GM19372 (cell line): ENCODE measurements at regions not wholly inside any gene's neighbourhood (a gene's known extent, or its start where the extent isn't known, plus 50 kb on each side); places are given as distances from the start of the nearest gene placed in this dataset.
"Not testable (repeated sequence)": the region's sequence is repeated elsewhere in the genome, so short reads cannot be mapped to it uniquely, and the experiment has no call there.

ENCODE experiments used
- ATAC-seq: cut with Tn5 transposase; IDR thresholded peaks from one replicate; pipeline ENCODE4 v1.9.1; 2021; ENCODE audit warnings: mild to moderate bottlenecking, low read depth, moderate library complexity; ENCODE audit not compliant: unreplicated experiment

DNA sequence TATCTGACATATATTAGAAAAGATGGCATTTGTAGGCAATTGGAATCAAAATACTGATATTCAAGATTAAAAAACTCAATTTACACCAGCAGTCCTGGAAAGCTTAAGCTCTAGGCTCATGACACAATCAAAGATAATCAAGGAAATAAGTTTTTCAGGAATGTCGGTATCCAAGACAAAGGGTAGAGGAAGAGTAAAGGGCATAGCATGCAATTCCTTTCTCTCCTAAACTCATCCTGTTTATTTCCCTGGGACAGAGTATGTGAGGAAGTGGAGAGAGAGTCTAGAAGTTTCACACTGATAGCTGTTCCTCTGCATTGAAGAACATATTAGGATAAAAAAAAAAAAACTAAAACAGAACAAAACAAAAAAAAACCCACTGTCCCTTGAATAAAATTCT is 2452.1 kb downstream of the PCDH9 start:
- no peak for ATAC-seq

DNA sequence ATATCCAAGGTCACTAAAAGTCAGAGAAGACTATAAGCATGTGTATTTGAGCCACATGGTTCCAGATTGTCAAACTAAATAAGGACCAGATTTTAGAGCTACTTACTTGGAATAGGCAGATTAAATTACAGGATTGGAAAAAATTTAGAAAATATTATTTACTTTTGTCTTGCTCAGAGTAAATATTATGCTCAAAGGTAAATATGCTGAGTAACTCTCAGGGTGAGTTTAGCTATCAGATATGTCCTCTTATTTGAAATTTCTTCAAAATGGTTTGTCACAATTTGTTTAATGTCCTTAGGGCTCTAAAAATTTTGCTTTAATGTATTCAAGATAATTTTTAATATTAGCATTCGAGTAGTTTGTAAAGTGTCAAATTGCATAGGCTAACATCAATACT is 2455.2 kb downstream of the PCDH9 start:
- ATAC-seq = no peak

- ATAC-seq = no peak
These were observed 2459.4 kb downstream of the PCDH9 start for GRCh38 chr13:64770743-64771142.

DNA sequence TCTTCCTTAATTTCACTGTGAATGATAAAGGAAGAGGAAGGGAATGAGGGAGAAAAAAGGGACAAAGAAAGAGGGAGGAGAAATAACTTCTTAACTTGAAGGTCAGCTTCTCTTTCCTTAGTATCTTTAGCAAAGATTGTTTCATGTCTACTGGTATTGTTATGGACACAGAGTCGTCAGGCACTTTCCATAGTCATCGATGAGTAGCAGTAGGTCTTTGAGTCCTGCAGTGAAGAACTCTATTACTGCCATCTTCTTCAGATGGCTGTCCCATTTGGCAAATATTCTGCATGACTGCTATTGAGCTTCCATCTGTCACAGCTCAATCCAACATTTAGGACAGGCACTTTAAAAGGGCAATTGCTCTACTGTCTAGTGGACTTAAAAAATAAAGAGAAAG is 2463.1 kb downstream of the PCDH9 start:
- no peak for ATAC-seq

DNA sequence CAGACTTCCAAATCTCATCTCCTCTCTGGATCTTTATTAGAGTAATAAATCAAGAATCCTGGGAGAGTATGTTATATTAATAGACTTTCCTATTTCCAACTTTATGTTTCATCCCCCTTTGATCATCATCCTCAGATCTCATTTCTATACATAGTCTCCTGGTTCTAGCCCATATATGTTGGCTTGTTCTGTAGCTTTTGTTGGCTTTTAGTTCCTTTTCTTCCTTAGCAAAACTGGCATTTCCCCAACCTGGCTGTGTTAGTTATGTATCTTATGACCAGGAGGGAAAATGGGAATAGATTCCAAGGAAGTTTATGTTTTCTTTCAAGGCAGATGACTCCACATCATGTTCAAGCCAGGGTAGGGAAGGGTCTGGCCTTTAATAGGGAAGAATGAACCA is 2464.5 kb downstream of the PCDH9 start:
- ATAC-seq = no peak

DNA sequence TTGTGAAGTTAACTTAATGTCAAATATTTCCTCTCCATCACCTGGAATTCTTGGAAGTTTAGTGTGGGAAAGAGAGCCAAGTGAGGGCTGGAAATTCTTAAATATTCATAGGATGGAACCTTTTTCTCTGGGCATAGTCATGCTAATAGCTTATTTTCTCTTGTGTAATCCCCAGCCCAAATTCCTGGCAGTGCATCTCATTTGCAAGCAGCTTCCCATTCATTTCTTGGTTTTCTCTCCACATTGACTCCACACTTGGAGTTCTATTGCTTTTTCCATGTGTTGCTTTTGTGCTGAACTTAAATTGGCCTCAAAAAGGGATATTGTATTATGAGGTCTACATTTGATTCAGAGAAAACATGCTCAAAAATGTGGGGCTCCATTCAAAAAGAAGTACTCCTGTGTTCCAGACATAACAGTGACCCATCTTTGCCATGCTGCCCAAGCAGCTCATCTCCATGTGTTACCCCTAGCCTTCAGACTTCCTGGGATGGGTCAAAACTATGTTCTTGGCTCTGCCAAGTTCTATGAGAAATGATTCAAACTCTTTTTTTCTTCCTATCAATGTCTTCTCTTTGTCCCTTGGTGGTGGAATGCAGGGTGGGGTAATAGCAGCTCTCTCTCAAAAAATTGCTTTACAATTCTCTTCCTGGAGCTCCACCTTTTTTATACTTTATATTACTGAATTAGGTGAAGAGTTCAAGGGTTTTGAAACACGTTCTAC is 2471.5 kb downstream of the PCDH9 start:
- no peak for ATAC-seq

GRCh38 chr13:64756621-64757020 is 2473.5 kb downstream of the PCDH9 start:
- no peak for ATAC-seq

DNA sequence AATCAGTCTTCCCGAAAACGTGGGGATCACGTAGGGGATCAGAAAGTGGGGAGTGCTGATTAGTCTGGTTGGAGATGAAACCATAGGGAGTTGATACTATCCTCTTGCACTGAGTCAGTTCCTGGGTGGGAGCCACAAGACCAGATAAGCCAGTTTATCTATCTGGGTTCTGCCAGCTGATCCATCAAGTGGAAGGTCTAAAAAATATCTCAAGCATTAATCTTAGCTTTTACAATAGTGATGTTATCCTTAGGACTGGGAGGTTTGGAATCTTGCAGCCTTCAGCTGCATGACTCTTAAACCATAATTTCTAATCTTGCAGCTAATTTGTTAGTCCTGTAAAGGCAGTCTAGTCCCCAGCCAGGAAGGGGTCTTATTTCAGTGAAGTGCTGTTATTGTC is 2474.2 kb downstream of the PCDH9 start:
- ATAC-seq = no peak

DNA sequence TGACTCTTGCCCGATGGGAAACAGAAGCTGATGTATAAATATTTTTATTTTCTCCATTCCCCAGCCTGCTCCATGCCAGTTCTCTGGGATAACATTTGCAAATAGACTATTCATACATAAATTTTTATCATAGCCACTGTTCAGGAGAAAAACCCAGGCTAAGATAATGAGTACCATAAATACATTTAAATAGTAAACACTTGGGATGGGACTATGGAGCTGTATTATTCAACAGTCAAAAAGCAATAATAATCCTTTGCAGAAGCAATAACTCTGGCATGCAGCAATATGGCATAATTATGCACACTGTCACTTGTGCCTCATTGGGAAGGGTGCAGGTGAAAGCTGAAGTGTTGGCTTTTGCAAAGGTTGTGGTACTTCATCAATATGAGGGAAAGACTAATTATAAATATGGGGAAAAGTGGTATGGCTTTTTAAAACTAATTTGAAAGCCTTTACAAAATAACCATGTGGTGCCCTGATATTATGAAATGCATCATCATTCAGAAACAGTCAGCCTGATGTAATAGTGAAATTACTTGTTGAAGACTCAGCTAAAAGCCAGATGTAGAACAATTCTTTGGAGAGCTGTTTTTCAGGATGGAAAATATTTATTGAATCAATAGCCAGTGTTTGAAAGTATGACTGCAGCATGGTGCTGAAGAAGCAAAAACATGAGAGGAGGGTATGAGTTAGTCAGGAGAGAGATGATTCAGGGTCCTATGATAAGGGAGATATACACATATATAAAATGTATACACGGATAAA is 2476.7 kb downstream of the PCDH9 start:
- no peak for ATAC-seq

GRCh38 chr13:64749301-64749700 is 2480.8 kb downstream of the PCDH9 start:
- no peak for ATAC-seq

GRCh38 chr13:64746845-64747244 is 2483.3 kb downstream of the PCDH9 start:
- no peak for ATAC-seq

DNA sequence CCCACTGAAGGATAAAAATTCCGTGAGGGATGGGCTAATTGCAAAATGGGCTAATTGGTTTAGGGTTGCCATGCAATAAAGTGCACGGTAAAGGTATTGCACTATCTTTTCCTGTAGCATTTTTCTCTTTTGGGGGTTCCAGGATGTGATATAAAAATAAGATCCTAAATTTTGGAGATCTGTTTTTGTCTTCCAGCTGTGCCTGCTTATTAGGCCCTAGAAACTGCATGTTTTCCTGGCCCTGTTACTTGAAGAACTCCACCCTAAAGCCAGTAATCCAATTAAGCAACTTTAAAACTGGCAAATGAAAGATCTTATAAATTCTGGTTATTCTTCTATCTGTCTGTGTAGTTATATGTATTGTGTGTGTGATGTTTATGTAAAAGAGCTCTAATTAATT is 2489.6 kb downstream of the PCDH9 start:
- no peak for ATAC-seq

GRCh38 chr13:64725492-64725891 is 2504.6 kb downstream of the PCDH9 start:
- ATAC-seq = no peak

DNA sequence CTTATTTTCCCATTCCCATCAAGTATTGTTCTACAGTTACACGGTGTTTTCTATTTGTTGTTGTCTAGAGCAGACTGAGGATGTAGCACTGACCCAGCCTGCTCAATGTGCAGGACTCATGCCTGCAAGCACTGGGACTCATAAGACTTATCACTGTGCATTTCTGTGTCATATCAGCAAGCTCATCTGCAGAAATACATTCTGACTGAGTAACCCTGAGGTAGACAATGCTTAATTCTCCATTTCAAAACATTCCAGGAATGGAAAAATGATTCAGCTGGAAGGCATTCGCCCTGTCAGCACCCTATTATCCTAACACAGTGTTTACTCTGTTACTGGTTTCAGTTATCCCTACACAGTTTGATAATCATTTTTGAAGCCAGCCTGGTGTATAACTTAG is 2506.4 kb downstream of the PCDH9 start:
- ATAC-seq = no peak

GRCh38 chr13:64718116-64718515 is 2512.0 kb downstream of the PCDH9 start:
- ATAC-seq = no peak

- ATAC-seq = no peak
These were observed 2513.2 kb downstream of the PCDH9 start for GRCh38 chr13:64716936-64717335.

DNA sequence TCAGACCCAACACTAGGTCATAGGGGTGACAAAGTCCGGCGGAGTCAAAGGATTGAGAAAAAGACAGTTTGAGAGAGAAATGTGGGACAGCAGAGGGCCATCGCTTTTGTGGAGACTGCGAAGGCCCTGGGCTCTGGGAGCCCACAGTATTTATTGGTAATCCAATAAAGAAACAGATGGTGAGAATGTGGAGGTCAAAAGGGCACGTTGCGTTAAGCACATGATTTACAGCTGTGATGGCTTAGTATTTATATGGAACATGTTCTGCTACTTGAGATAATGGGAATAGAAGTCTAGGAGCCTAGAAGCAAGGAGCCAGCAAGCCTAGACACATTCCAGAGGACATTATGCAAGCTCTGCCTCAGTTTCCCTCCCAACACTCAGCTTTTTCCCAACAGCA is 2521.1 kb downstream of the PCDH9 start:
- ATAC-seq = no peak

DNA sequence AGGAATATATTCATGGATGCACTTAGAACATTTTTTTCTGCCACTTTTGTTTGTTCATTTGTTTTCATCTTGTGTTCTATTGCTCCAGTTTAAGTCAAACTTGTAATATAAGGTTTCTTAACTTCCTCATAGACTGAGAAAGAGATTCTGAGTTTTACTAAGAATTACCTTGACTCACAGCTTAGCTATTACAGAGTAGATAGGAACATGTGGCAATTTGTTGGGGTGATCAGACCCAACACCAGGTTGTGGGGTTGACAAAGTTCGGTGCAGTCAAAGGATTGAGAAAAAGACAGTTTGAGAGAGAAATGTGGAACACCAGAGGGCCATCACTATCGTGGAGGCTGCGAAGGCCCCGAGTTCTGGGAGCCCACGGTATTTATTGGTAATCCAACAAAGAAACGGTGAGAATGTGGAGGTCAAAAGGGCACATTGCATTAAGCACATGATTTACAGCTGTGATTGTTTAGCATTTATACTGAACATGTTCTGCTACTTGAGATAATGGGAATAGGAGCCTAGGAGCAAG is 2526.0 kb downstream of the PCDH9 start:
- ATAC-seq = no peak

GRCh38 chr13:64697226-64697625 is 2532.9 kb downstream of the PCDH9 start:
- ATAC-seq = no peak

GRCh38 chr13:64688893-64689677 is 2541.1 kb downstream of the PCDH9 start:
- no peak for ATAC-seq

- not testable (repeated sequence) for ATAC-seq
These were observed 2543.6 kb downstream of the PCDH9 start for GRCh38 chr13:64686536-64686935.
